Trophoblast cell (in vitro differentiated cells and primary cell): ENCODE measurements at regions not wholly inside any gene's neighbourhood (a gene's known extent, or its start where the extent isn't known, plus 50 kb on each side); places are given as distances from the start of the nearest gene placed in this dataset.

ENCODE experiments used
- DNase-seq, 2 donors: peaks; one replicate each; pipeline ENCODE4 v3.0.0-alpha.2; 2016
- H2AFZ ChIP-seq: 2 replicates; pipeline ENCODE4 v1.6.1; 2013; ENCODE audit warnings: low read length, moderate library complexity, mild to moderate bottlenecking; ENCODE audit not compliant: insufficient read depth, poor library complexity
- H2AK5ac ChIP-seq: 2 replicates; pipeline ENCODE4 v1.6.1; 2013; ENCODE audit warnings: mild to moderate bottlenecking, low read length
- H2BK120ac ChIP-seq: 2 replicates; pipeline ENCODE4 v1.6.1; 2013; ENCODE audit warnings: low read length, mild to moderate bottlenecking, moderate library complexity; ENCODE audit not compliant: insufficient read depth, poor library complexity
- H2BK12ac ChIP-seq: 2 replicates; pipeline ENCODE4 v1.6.1; 2013; ENCODE audit warnings: mild to moderate bottlenecking, low read length, moderate library complexity
- H2BK5ac ChIP-seq: 2 replicates; pipeline ENCODE4 v1.6.1; 2013; ENCODE audit warnings: low read length, low read depth, moderate library complexity, mild to moderate bottlenecking; ENCODE audit not compliant: poor library complexity
- H3K14ac ChIP-seq: 2 replicates; pipeline ENCODE4 v1.6.1; 2013; ENCODE audit warnings: mild to moderate bottlenecking, low read length
- H3K18ac ChIP-seq: 2 replicates; pipeline ENCODE4 v1.6.1; 2013; ENCODE audit warnings: mild to moderate bottlenecking, low read length
- H3K23ac ChIP-seq: 2 replicates; pipeline ENCODE4 v1.6.1; 2013; ENCODE audit warnings: low read length
- H3K27ac ChIP-seq: 2 replicates; pipeline ENCODE4 v1.5.1; 2013; ENCODE audit warnings: low read depth, mild to moderate bottlenecking, inconsistent platforms, low read length, moderate library complexity
- H3K27me3 ChIP-seq: 2 replicates; pipeline ENCODE4 v1.6.1; 2013; ENCODE audit warnings: inconsistent platforms, mild to moderate bottlenecking, low read length, moderate library complexity; ENCODE audit not compliant: insufficient read depth
- H3K36me3 ChIP-seq, 2 experiments: 1 replicate in 1 of 2; 2 replicates in 1 of 2; pipeline ENCODE4 v1.6.1; 2013; ENCODE audit warnings: low read length in 2 of 2, mild to moderate bottlenecking in 2 of 2, moderate library complexity in 1 of 2; ENCODE audit not compliant: insufficient read depth in 2 of 2, control insufficient read depth in 1 of 2
- H3K4ac ChIP-seq: 2 replicates; pipeline ENCODE4 v1.6.1; 2013; ENCODE audit warnings: low read depth, mild to moderate bottlenecking, low read length, moderate library complexity
- H3K4me1 ChIP-seq, 2 experiments: 1 replicate in 1 of 2; 2 replicates in 1 of 2; pipeline ENCODE4 v1.6.1; 2013; ENCODE audit warnings: low read length in 2 of 2, mild to moderate bottlenecking in 2 of 2, moderate library complexity in 1 of 2; ENCODE audit not compliant: insufficient read depth in 2 of 2, control insufficient read depth in 1 of 2
- H3K4me2 ChIP-seq: 2 replicates; pipeline ENCODE4 v1.6.1; 2013; ENCODE audit warnings: inconsistent platforms, mild to moderate bottlenecking, low read length, moderate library complexity
- H3K4me3 ChIP-seq: 2 replicates; pipeline ENCODE4 v1.5.1; 2013; ENCODE audit warnings: mild to moderate bottlenecking, low read depth, low read length, inconsistent platforms
- H3K79me1 ChIP-seq: one replicate; pipeline ENCODE4 v1.6.1; 2013; ENCODE audit warnings: low read length
- H3K79me2 ChIP-seq: 2 replicates; pipeline ENCODE4 v1.6.1; 2013; ENCODE audit warnings: low read length, mild to moderate bottlenecking; ENCODE audit not compliant: control insufficient read depth, insufficient read depth, poor library complexity
- H3K9ac ChIP-seq: 2 replicates; pipeline ENCODE4 v1.6.1; 2013; ENCODE audit warnings: mild to moderate bottlenecking, low read length
- H3K9me3 ChIP-seq: 2 replicates; pipeline ENCODE4 v1.6.1; 2013; ENCODE audit warnings: low read depth, mild to moderate bottlenecking, control low read depth, inconsistent platforms, low read length; ENCODE audit not compliant: insufficient read depth
- H4K12ac ChIP-seq: 2 replicates; pipeline ENCODE4 v1.6.1; 2013; ENCODE audit warnings: low read depth, mild to moderate bottlenecking, low read length, moderate library complexity
- H4K8ac ChIP-seq: 2 replicates; pipeline ENCODE4 v1.6.1; 2013; ENCODE audit warnings: low read depth, mild to moderate bottlenecking, low read length, moderate library complexity
- H4K91ac ChIP-seq: one replicate; pipeline ENCODE4 v1.6.1; 2013; ENCODE audit warnings: low read depth, mild to moderate bottlenecking, low read length, moderate library complexity
- WGBS: extraction: QIAGEN DNeasy Blood & Tissue Kit; methylation state at CpG from one replicate; pipeline ENCODE4 v1.1.7; 2013; ENCODE audit warnings: missing lambda C conversion rate; ENCODE audit not compliant: insufficient read length, insufficient coverage; ENCODE audit errors: extremely low coverage; 5-methylcytosine and 5-hydroxymethylcytosine counted together

GRCh38 chr12:97368462-97369163 is 94.0 kb upstream of the RMST start:
- no CpG with 5 or more reads among the region's 7 CpGs for WGBS

DNA sequence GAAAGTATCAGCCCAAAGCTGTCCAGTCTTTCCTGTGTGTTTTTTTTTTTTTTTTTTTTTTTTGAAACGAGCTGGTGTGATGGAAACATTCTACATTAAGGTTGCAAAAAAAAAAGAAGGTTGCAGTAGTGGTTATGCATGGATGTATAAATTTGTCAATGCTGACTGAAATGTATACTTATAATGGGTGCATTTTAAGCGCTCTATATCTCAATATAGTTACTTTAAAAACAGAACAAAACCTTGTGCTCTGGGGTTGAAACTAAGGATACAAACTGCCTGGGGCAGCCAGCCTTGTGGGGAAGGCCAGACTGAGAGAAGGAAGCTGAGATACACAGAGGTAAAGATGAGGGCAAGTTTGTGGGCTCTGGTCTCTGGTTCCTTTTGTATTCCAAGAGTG is 87.3 kb upstream of the RMST start:
- Histone ChIP-seq H3K79me2 (no peaks in the 10 kb centered on the region), H3K36me3 (no peaks in the 10 kb centered on the region)

More at GRCh38 chr12:97368462-97369163, 94.0 kb upstream of the RMST start:
- DNase-seq, result no peak
- H2BK5ac ChIP-seq, result no peak overlapping the region
- no peaks in the 10 kb centered on the region for H3K79me2 ChIP-seq
- H3K4me3 ChIP-seq, result no peak overlapping the region
- H3K4me2 ChIP-seq, result no peak overlapping the region
- H4K12ac ChIP-seq, result no peak overlapping the region
- H2BK120ac ChIP-seq, result no peak overlapping the region
- H2AFZ ChIP-seq, result no peak overlapping the region
- no peak overlapping the region for H4K8ac ChIP-seq
- H3K23ac ChIP-seq, result no peak overlapping the region
- no peaks in the 10 kb centered on the region for H3K79me1 ChIP-seq
- H3K9ac ChIP-seq, result no peak overlapping the region
- H3K14ac ChIP-seq, result no peak overlapping the region
- H2AK5ac ChIP-seq, result no peak overlapping the region
- H3K4ac ChIP-seq, result no peak overlapping the region
- H3K27ac ChIP-seq, result no peak overlapping the region
- H2BK12ac ChIP-seq, result no peak overlapping the region
- H3K4me1 ChIP-seq, result no peaks in the 10 kb centered on the region
- no peak overlapping the region for H4K91ac ChIP-seq
- no peaks in the 10 kb centered on the region for H3K36me3 ChIP-seq
- no peak overlapping the region for H3K18ac ChIP-seq
- no peaks in the 10 kb centered on the region for H3K9me3 ChIP-seq
- no peaks in the 10 kb centered on the region for H3K27me3 ChIP-seq

DNA sequence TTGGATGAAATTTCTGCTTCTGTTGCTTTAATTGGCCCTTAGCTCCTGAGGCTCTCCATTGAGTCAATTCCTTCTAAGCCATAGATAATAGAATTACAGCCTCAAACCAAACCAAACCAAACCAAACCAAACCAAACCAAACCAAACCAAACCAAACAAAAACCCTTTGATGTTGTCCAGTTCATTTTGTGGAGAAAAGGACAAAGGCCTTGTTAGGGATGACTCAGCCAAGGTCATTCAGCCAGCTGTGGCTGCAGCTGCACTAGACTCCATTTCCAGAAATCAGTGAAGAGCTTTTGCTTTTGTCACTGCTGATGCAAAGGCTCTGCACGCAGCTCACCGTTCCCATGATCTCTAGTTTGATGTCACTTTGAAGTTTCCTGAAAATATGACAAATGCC is 82.2 kb upstream of the RMST start:
- Histone ChIP-seq H2BK120ac (no peak overlapping the region), H3K23ac (no peak overlapping the region), H4K12ac (no peak overlapping the region), H3K14ac (no peak overlapping the region), H3K4me2 (no peak overlapping the region), H3K27me3 (no peaks in the 10 kb centered on the region), H2AK5ac (no peak overlapping the region), H3K79me2 (no peaks in the 10 kb centered on the region), H3K4me1 (no peaks in the 10 kb centered on the region), H3K4ac (no peak overlapping the region), H3K18ac (no peak overlapping the region), H2BK12ac (no peak overlapping the region), H3K9ac (no peak overlapping the region), H3K36me3 (no peaks in the 10 kb centered on the region), H3K4me3 (no peak overlapping the region), H4K91ac (no peak overlapping the region), H3K9me3 (no peaks in the 10 kb centered on the region), H3K27ac (no peak overlapping the region), H4K8ac (no peak overlapping the region), H2BK5ac (no peak overlapping the region), H3K79me1 (no peaks in the 10 kb centered on the region), H2AFZ (no peak overlapping the region)
- no peak for DNase-seq
- WGBS, result no CpG with 5 or more reads among the region's 2 CpGs

More for the DNA sequence above, 87.3 kb upstream of the RMST start:
- Histone ChIP-seq H3K4me2 (no peak overlapping the region), H2BK12ac (no peak overlapping the region), H3K14ac (no peak overlapping the region), H3K23ac (no peak overlapping the region), H3K9ac (no peak overlapping the region), H3K27ac (no peak overlapping the region), H3K4ac (no peak overlapping the region), H3K9me3 (no peaks in the 10 kb centered on the region), H3K4me1 (no peaks in the 10 kb centered on the region), H2BK120ac (no peak overlapping the region), H3K79me1 (no peaks in the 10 kb centered on the region), H2BK5ac (no peak overlapping the region), H4K8ac (no peak overlapping the region), H3K4me3 (no peak overlapping the region), H2AK5ac (no peak overlapping the region), H4K12ac (no peak overlapping the region), H3K27me3 (no peaks in the 10 kb centered on the region), H2AFZ (no peak overlapping the region), H3K18ac (no peak overlapping the region), H4K91ac (no peak overlapping the region)
- WGBS, result no CpG with 5 or more reads among the region's 2 CpGs
- DNase-seq, result no peak

DNA sequence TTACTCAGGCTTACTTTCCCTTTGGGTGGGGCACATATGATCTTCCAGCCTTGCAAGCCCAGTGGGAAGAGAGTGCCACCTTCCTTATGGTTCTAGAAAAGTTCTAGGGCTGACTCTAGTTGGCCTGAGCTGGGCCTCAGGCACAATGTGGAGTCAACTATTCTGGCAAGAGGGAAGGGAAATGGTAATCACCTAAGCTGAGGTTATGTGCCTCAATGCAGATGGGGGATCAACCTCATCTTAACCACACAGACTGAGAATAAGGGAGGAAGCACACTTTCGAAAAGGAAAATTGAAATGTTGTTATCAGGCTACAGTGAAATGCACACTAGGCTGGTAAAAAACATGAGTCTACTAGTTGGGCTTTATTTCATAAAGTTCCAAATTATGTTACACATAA is 77.5 kb upstream of the RMST start:
- DNase-seq, result no peak
- WGBS, result no CpG with 5 or more reads among the region's 1 CpG
- Histone ChIP-seq H3K4ac (no peak overlapping the region), H2AFZ (no peak overlapping the region), H2BK120ac (no peak overlapping the region), H3K27me3 (no peaks in the 10 kb centered on the region), H3K4me2 (no peak overlapping the region), H4K8ac (no peak overlapping the region), H3K27ac (no peak overlapping the region), H3K79me1 (no peaks in the 10 kb centered on the region), H2BK5ac (no peak overlapping the region), H3K18ac (no peak overlapping the region), H3K79me2 (no peaks in the 10 kb centered on the region), H3K23ac (no peak overlapping the region), H3K14ac (no peak overlapping the region), H3K9ac (no peak overlapping the region), H2BK12ac (no peak overlapping the region), H3K36me3 (no peaks in the 10 kb centered on the region), H4K12ac (no peak overlapping the region), H3K9me3 (no peaks in the 10 kb centered on the region), H3K4me3 (no peak overlapping the region), H4K91ac (no peak overlapping the region), H3K4me1 (peaks cover 0 to 2% of the 10 kb centered on the region in 2 experiments), H2AK5ac (no peak overlapping the region)
